ENCODE measurements at regions not wholly inside any gene's neighbourhood (a gene's known extent, or its start where the extent isn't known, plus 50 kb on each side); places are given as distances from the start of the nearest gene placed in this dataset.

DNA sequence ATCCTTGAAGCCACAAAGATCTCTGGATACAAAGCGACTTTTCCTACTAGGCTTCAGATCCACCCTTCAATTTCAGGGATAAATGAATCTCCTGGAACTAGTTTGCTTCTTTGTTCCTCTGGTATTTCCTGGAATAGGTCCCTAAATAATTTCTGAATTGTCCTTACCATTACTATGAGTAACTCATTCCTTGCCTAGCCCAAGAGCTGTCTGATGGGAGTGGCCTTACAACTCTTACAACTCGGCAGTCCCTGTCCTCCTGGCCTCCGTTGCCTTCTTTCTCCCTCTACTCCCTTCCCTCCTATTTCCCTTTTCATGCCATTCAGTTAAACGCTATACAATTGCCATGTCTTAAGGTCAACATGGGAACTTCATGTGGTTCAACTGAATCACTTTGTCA, 98.2 kb upstream of the FHL2 start:
- H3K27me3 ChIP-seq = no peaks in the 10 kb centered on the region
- no peak for DNase-seq (ENCODE audit: low spot score)
- peaks cover 5% of the 10 kb centered on the region for H3K9me3 ChIP-seq (ENCODE audit: low read depth)
- no peaks in the 10 kb centered on the region for H4K20me1 ChIP-seq (ENCODE audit: low read depth)
- Mint-ChIP-seq H3K4me3 (no peak overlapping the region), H3K9me3 (peaks cover 33% of the 10 kb centered on the region), H3K27me3 (ENCODE audit: insufficient read depth, low read depth) (peaks cover 5% of the 10 kb centered on the region), H3K4me1 (peaks cover 2% of the 10 kb centered on the region), H3K27ac (no peak overlapping the region), H3K36me3 (no peaks in the 10 kb centered on the region)
- H3K9ac ChIP-seq = no peak overlapping the region
- no peak overlapping the region for H2AFZ ChIP-seq (replicated peaks)
- H3K79me2 ChIP-seq (ENCODE audit: low read depth) = no peaks in the 10 kb centered on the region
- no peak overlapping the region for H3K4me2 ChIP-seq
- no peaks in the 10 kb centered on the region for H3K4me1 ChIP-seq
- TF ChIP-seq, protein P1, sequence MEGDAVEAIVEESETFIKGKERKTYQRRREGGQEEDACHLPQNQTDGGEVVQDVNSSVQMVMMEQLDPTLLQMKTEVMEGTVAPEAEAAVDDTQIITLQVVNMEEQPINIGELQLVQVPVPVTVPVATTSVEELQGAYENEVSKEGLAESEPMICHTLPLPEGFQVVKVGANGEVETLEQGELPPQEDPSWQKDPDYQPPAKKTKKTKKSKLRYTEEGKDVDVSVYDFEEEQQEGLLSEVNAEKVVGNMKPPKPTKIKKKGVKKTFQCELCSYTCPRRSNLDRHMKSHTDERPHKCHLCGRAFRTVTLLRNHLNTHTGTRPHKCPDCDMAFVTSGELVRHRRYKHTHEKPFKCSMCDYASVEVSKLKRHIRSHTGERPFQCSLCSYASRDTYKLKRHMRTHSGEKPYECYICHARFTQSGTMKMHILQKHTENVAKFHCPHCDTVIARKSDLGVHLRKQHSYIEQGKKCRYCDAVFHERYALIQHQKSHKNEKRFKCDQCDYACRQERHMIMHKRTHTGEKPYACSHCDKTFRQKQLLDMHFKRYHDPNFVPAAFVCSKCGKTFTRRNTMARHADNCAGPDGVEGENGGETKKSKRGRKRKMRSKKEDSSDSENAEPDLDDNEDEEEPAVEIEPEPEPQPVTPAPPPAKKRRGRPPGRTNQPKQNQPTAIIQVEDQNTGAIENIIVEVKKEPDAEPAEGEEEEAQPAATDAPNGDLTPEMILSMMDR (IDR thresholded peaks at IDR 0.05) = no peak
- no peak for TF ChIP-seq EZH2 (IDR thresholded peaks at IDR 0.05)
- TF ChIP-seq EZH2phosphoT487 (IDR thresholded peaks at IDR 0.05) = no peak
- H3K4me3 ChIP-seq = no peak overlapping the region
- no peak overlapping the region for H3K27ac ChIP-seq
- H3F3A ChIP-seq (ENCODE audit: low read depth) = no peaks in the 10 kb centered on the region
- H3K36me3 ChIP-seq = no peaks in the 10 kb centered on the region

DNA sequence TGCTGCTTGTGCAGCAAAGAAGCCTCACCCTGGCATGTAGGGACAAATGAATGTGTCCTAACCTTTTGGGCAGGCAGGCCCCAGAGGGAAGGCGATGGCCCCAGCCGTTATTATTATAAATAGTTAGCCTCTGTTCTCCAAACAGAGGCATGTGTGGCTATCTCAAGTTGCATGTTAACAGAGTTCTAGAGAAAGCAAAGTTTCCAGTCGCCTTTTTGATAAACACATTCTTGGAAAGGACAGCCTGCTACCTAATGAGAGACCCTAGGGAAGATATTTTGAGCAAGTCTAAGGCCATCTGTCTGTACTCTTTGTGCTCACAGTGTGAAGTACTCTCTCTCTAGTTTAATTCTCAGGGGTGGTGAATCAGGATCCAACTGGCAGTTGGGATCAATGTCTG, 97.4 kb upstream of the FHL2 start:
- TF ChIP-seq EZH2phosphoT487 (IDR thresholded peaks at IDR 0.05) (no peak), EZH2 (IDR thresholded peaks at IDR 0.05) (no peak)
- TF ChIP-seq, protein P1 (IDR thresholded peaks at IDR 0.05) = no peak
- no peaks in the 10 kb centered on the region for H3K79me2 ChIP-seq (ENCODE audit: low read depth)
- peaks cover 4% of the 10 kb centered on the region for H3K9me3 ChIP-seq (ENCODE audit: low read depth)
- no peaks in the 10 kb centered on the region for H3K36me3 ChIP-seq
- no peak overlapping the region for H3K9ac ChIP-seq
- H3K27me3 ChIP-seq = no peaks in the 10 kb centered on the region
- H3K4me1 ChIP-seq = no peaks in the 10 kb centered on the region
- Mint-ChIP-seq H3K27me3 (ENCODE audit: insufficient read depth, low read depth) (peaks cover 5% of the 10 kb centered on the region), H3K4me3 (no peak overlapping the region), H3K36me3 (no peaks in the 10 kb centered on the region), H3K27ac (no peak overlapping the region), H3K4me1 (peaks cover 2% of the 10 kb centered on the region), H3K9me3 (peaks cover 32% of the 10 kb centered on the region)
- H3K27ac ChIP-seq = no peak overlapping the region
- H3K4me3 ChIP-seq = no peak overlapping the region
- DNase-seq (ENCODE audit: low spot score) = no peak
- no peak overlapping the region for H3K4me2 ChIP-seq
- no peaks in the 10 kb centered on the region for H3F3A ChIP-seq (ENCODE audit: low read depth)
- H4K20me1 ChIP-seq (ENCODE audit: low read depth) = no peaks in the 10 kb centered on the region
- peak overlapping the region; percentile 27 for H2AFZ ChIP-seq (replicated peaks)

DNA sequence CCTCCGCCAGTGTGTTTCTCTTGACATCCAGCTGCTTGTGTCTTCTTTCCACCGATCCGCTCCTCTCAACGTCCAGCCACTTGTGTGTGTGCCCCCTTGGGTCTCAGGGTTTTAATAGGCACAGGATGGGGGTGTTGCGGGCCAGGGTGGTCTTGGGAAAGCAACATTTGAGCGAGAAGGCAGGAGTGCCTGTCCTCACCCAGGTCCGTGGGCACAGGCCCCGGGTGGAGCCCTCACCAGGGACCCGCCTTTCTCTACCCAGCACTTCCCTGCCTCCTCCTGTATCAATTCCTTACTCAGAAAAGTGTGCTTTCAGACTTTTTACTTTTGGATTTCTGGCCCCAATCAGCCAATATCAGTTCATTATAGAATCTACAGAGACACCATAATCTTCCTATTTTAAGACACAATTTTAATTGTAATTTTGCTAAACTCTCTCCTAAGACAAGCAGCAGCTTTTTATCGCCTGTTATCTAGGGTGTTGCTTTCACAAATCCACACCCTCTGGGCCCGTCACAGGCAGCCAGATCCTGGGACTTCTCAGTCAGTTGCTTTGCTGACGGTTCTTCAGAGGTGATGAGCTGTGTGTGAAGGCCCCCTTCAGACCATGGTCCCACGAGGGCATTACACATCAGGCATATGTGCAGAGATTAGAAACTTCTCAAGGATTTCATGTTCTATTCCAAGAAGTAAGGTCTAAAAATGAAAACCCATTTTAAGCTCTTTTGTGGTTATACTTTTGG, 96.0 kb upstream of the FHL2 start:
- Histone ChIP-seq H3K27me3 (no peaks in the 10 kb centered on the region), H3K9ac (no peak overlapping the region), H3K79me2 (ENCODE audit: low read depth) (no peaks in the 10 kb centered on the region), H2AFZ (replicated peaks) (no peak overlapping the region), H3K4me1 (no peaks in the 10 kb centered on the region), H3K4me3 (no peak overlapping the region), H3K9me3 (ENCODE audit: low read depth) (no peaks in the 10 kb centered on the region), H3F3A (ENCODE audit: low read depth) (no peaks in the 10 kb centered on the region), H4K20me1 (ENCODE audit: low read depth) (no peaks in the 10 kb centered on the region), H3K4me2 (no peak overlapping the region), H3K36me3 (no peaks in the 10 kb centered on the region), H3K27ac (no peak overlapping the region)
- Mint-ChIP-seq H3K9me3 (peaks cover 25% of the 10 kb centered on the region), H3K36me3 (no peaks in the 10 kb centered on the region), H3K4me3 (no peak overlapping the region), H3K4me1 (peaks cover 7% of the 10 kb centered on the region), H3K27ac (peak overlapping the region; percentile 51), H3K27me3 (ENCODE audit: insufficient read depth, low read depth) (peaks cover 5% of the 10 kb centered on the region)
- TF ChIP-seq EZH2phosphoT487 (IDR thresholded peaks at IDR 0.05) = no peak
- TF ChIP-seq EZH2 (IDR thresholded peaks at IDR 0.05) = no peak
- TF ChIP-seq, protein P1 (IDR thresholded peaks at IDR 0.05) = no peak
- no peak for DNase-seq (ENCODE audit: low spot score)
